GM12878 (cell line): ENCODE measurements at regions not wholly inside any gene's neighbourhood (a gene's known extent, or its start where the extent isn't known, plus 50 kb on each side); places are given as distances from the start of the nearest gene placed in this dataset.

Experiments
- BCL3 ChIP-seq: IDR thresholded peaks from 2 replicates; pipeline ENCODE4 v1.6.1; 2011; ENCODE audit warnings: borderline replicate concordance, low read depth, mild to moderate bottlenecking, moderate library complexity, low read length; ENCODE audit not compliant: insufficient read depth, poor library complexity, severe bottlenecking
- BHLHE40 ChIP-seq, 2 experiments: fragments of 450-650 bp in 1 of 2; IDR thresholded peaks; 2 replicates each; pipeline ENCODE4 v1.6.1; 2011 to 2017; ENCODE audit warnings: low read depth in 2 of 2, borderline replicate concordance in 1 of 2, improper control_type of control experiment in 1 of 2, low read length in 1 of 2, mild to moderate bottlenecking in 1 of 2
- CREB1 ChIP-seq: IDR thresholded peaks from 2 replicates; pipeline ENCODE4 v1.6.1; 2012; ENCODE audit warnings: low read depth, mild to moderate bottlenecking, inconsistent platforms
- HDAC2 ChIP-seq: fragments of 200-600 bp; sonication (generic); IDR thresholded peaks from 2 replicates; pipeline ENCODE4 v1.6.1; 2017
- SIN3A ChIP-seq: IDR thresholded peaks from 2 replicates; pipeline ENCODE4 v1.6.1; 2012; ENCODE audit warnings: low read depth, low read length, improper control_type of control experiment
- SPI1 ChIP-seq: IDR thresholded peaks from 2 replicates; pipeline ENCODE4 v1.6.1; 2011; ENCODE audit warnings: low read depth, mild to moderate bottlenecking, low read length, moderate library complexity, borderline replicate concordance; ENCODE audit not compliant: insufficient read depth
- USF1 ChIP-seq: IDR thresholded peaks from 2 replicates; pipeline ENCODE4 v1.6.1; 2011; ENCODE audit warnings: borderline replicate concordance, low read depth, mild to moderate bottlenecking, moderate library complexity, mixed read lengths, low read length; ENCODE audit not compliant: insufficient read depth; ENCODE audit errors: extremely low read length
- YBX1 ChIP-seq: fragments of 450-650 bp; IDR thresholded peaks from 2 replicates; pipeline ENCODE4 v1.6.1; 2016; ENCODE audit warnings: antibody characterized with exemption
- ZNF592 ChIP-seq: fragments of 450-650 bp; IDR thresholded peaks from 2 replicates; pipeline ENCODE4 v1.6.1; 2017; ENCODE audit warnings: mild to moderate bottlenecking, moderate library complexity

GRCh38 chr5:23007236-23007635 is 154.1 kb upstream of the CDH12 start (continued):
- TF ChIP-seq HDAC2 (no peak), BCL3 (no peak), ZNF592 (no peak), CREB1 (no peak), YBX1 (no peak), BHLHE40 (IDR thresholded peaks at IDR 0.05; ENCODE audit: borderline replicate concordance in 1 of 2, low read depth in 2 of 2, low read length in 1 of 2) (no peak), SIN3A (no peak), USF1 (no peak), SPI1 (no peak)
